K562 (cell line): ENCODE measurements at regions not wholly inside any gene's neighbourhood (a gene's known extent, or its start where the extent isn't known, plus 50 kb on each side); places are given as distances from the start of the nearest gene placed in this dataset.

Experiments used
- ATAC-seq: fragments of 200-7000 bp; cut with Tn5 transposase; 3 replicates; pipeline ENCODE4 v1.9.1; 2020; ENCODE audit warnings: moderate library complexity
- BruUV-seq: library from RNA; stranded (reverse); fragments of 400-500 nt; replicated peaks from 2 replicates; lab custom pipeline; 2021; lab: Mats Ljungman, UMichigan
- CTCF ChIA-PET: fragments of 300-600 bp; formaldehyde crosslinking; extraction: SDS; loops from one replicate; lab custom pipeline; 2021; ENCODE audit warnings: low intra/inter-chr PET ratio; lab: Yijun Ruan, JAX
- POLR2A ChIA-PET: fragments of 300-600, 350-650 bp; sonication (Branson Sonifier 250); formaldehyde crosslinking; extraction: SDS; loops from one replicate; lab custom pipeline; 2021; ENCODE audit warnings: antibody characterized with exemption, inconsistent platforms; lab: Yijun Ruan, JAX
- DNase-seq, 4 experiments: peaks; one replicate each; pipeline versions ENCODE4 v3.0.0 to v3.0.0-alpha.2; 2011 to 2018; ENCODE audit warnings: low spot score in 3 of 4, mixed read lengths in 3 of 4; ENCODE audit errors: extremely low read depth in 1 of 4
- FAIRE-seq: peaks from 2 replicates; lab custom pipeline; 2011; peaks lifted over from hg19 to GRCh38; lab: Jason Lieb, UNC
- H2AFZ ChIP-seq: 2 replicates; pipeline ENCODE4 v1.6.0; 2011; ENCODE audit warnings: low read depth, low read length, control low read depth, inconsistent platforms
- H3K27ac ChIP-seq: fragments of 200-600 bp; 3 replicates; pipeline ENCODE4 v1.8.0; 2011; ENCODE audit warnings: low read depth, mild to moderate bottlenecking, control low read depth, inconsistent platforms, low read length, moderate library complexity, mixed read lengths; ENCODE audit errors: extremely low read depth
- H3K27me3 ChIP-seq, 2 experiments: fragments of 300-600 bp in 1 of 2; 2 replicates in 1 of 2; 3 replicates in 1 of 2; pipeline versions ENCODE4 v1.6.0 to v1.8.0; 2011; ENCODE audit warnings: inconsistent platforms in 2 of 2, low read length in 2 of 2, mild to moderate bottlenecking in 1 of 2, mixed read lengths in 1 of 2, moderate library complexity in 1 of 2; ENCODE audit not compliant: control insufficient read depth in 2 of 2, insufficient read depth in 2 of 2
- H3K36me3 ChIP-seq: fragments of 300-600 bp; 3 replicates; pipeline ENCODE4 v1.8.0; 2011; ENCODE audit warnings: mild to moderate bottlenecking, low read length, inconsistent platforms; ENCODE audit not compliant: control insufficient read depth, insufficient read depth
- H3K4me1 ChIP-seq, 2 experiments: fragments of 200-600 bp in 1 of 2; replicated peaks in 1 of 2; 2 replicates in 1 of 2; 3 replicates in 1 of 2; pipeline versions ENCODE4 v1.5.1 to v1.8.0; 2011; ENCODE audit warnings: inconsistent platforms in 2 of 2, low read length in 2 of 2, mild to moderate bottlenecking in 1 of 2, mixed read lengths in 1 of 2, moderate library complexity in 1 of 2; ENCODE audit not compliant: control insufficient read depth in 2 of 2, insufficient read depth in 2 of 2
- H3K4me2 ChIP-seq: 2 replicates; pipeline ENCODE4 v1.6.1; 2011; ENCODE audit warnings: low read length, control low read depth, inconsistent platforms, mixed read lengths; ENCODE audit not compliant: insufficient read depth
- H3K4me3 ChIP-seq: fragments of 200-600 bp; sonication (generic), shearing (Covaris generic); 2 replicates; pipeline ENCODE4 v1.5.1; 2016; ENCODE audit warnings: control low read depth, inconsistent platforms
- H3K79me2 ChIP-seq: fragments of 200-600 bp; 3 replicates; pipeline ENCODE4 v1.8.0; 2011; ENCODE audit warnings: low read length, inconsistent platforms; ENCODE audit not compliant: control insufficient read depth, insufficient read depth
- H3K9ac ChIP-seq, 2 experiments: 2 replicates each; pipeline versions ENCODE4 v1.6.0 to v1.6.1; 2011; ENCODE audit warnings: low read depth in 2 of 2, low read length in 2 of 2, control low read depth in 1 of 2, inconsistent platforms in 1 of 2, mild to moderate bottlenecking in 1 of 2, mixed read lengths in 1 of 2; ENCODE audit not compliant: insufficient read depth in 1 of 2
- H3K9me1 ChIP-seq: one replicate; pipeline ENCODE4 v1.6.0; 2011; ENCODE audit warnings: inconsistent platforms, mild to moderate bottlenecking, low read length, moderate library complexity; ENCODE audit not compliant: control insufficient read depth, insufficient read depth
- H3K9me3 ChIP-seq: replicated peaks from 2 replicates; pipeline ENCODE4 v1.5.1; 2011; ENCODE audit warnings: low read depth, low read length, inconsistent platforms; ENCODE audit not compliant: control insufficient read depth, insufficient read depth
- H4K20me1 ChIP-seq: replicated peaks from 2 replicates; pipeline ENCODE4 v1.6.1; 2011; ENCODE audit warnings: low read length, inconsistent platforms, mixed read lengths; ENCODE audit not compliant: control insufficient read depth, insufficient read depth
- KAT8 ChIP-seq: fragments of 450-650 bp; IDR thresholded peaks from 2 replicates; pipeline ENCODE4 v1.6.1; 2016; ENCODE audit warnings: low read depth, mild to moderate bottlenecking
- NFYB ChIP-seq: IDR thresholded peaks from 2 replicates; pipeline ENCODE4 v1.6.1; 2011; ENCODE audit warnings: mild to moderate bottlenecking, moderate library complexity; ENCODE audit not compliant: insufficient read length; ENCODE audit errors: extremely low read depth
- RB1 ChIP-seq: fragments of 450-650 bp; IDR thresholded peaks from 2 replicates; pipeline ENCODE4 v1.6.1; 2017; ENCODE audit warnings: low read depth, mild to moderate bottlenecking
- ZNF592 ChIP-seq: fragments of 450-650 bp; IDR thresholded peaks from 2 replicates; pipeline ENCODE4 v1.6.1; 2017; ENCODE audit warnings: antibody characterized with exemption, mild to moderate bottlenecking
- ZSCAN29 ChIP-seq: fragments of 450-650 bp; IDR thresholded peaks from 2 replicates; pipeline ENCODE4 v1.6.1; 2017
- WGBS: fragments of 100-300 bp; shearing (Covaris generic); methylation state at CpG from one replicate; pipeline ENCODE4 v1.1.6; 2016; ENCODE audit warnings: low coverage, mixed read lengths; ENCODE audit not compliant: insufficient coverage; ENCODE audit errors: missing lambda C conversion rate; 5-methylcytosine and 5-hydroxymethylcytosine counted together
- in situ Hi-C: fragments of 300-500 bp; cut with MboI; formaldehyde crosslinking; loops from 4 replicates; pipeline ENCODE4 v1.15.0; 2018; ENCODE audit warnings: inconsistent platforms, mixed read lengths
- intact Hi-C: fragments of 100-400 bp; cut with micrococcal nuclease; formaldehyde crosslinking; loops from 2 replicates; pipeline ENCODE4 v1.14.2; 2022

GRCh38 chr2:103138123-103138901, 376.5 kb downstream of the TMEM182 start (continued):
- no peak for TF ChIP-seq ZNF592
- no peak for TF ChIP-seq KAT8
- TF ChIP-seq NFYB = no peak

DNA sequence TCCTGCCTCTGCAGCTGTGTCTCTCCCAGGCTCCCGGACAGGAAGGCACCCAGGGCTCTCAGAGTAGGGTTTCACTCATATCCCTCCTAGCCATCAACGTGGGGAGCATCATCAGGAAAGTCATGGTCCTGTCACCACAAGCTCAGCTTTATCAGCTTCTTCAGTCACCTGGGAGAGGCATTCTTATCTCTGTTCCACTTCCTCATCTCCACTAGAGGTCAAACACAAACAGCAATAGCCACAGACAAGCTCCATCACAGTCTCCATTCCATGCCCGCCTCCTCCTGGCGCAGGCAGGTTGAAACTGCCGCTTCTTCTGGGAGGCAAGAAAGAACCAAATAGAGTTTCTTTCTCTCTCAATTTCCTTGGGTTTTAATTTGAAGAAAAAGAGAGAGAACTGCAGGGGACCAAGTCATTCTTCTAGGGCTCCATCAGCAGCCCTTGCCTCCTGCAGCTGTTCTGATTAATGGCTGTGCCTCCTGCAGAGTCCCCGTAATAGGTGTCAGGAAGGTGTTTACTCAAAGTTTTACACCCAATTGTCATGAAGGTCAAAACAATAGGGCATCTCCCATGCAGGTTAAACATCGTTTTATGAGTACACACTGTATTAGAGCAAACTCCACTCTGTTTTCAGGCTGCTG, 377.9 kb downstream of the TMEM182 start:
- in situ Hi-C loops = no loop called here

More for the DNA sequence above, 377.9 kb downstream of the TMEM182 start:
- no peak overlapping the region for H3K9ac ChIP-seq
- WGBS = 2% methylated on average over 7 of the region's 7 CpGs
- H3K4me2 ChIP-seq = no peak overlapping the region
- intact Hi-C loops = no loop called here
- FAIRE-seq (no peak), DNase-seq (no peak), ATAC-seq (no peak)
- H3K9me1 ChIP-seq = no peaks in the 10 kb centered on the region
- H3K79me2 ChIP-seq = no peaks in the 10 kb centered on the region
- H3K27ac ChIP-seq = no peak overlapping the region
- H4K20me1 ChIP-seq = no peaks in the 10 kb centered on the region
- CTCF ChIA-PET = interaction anchor here (0.6 kb wide), 1 partner anchor 299 kb away, joined by 3 read pairs; no protein-coding TSS in a partner anchor
- no peak overlapping the region for H3K4me3 ChIP-seq
- no peak overlapping the region for H2AFZ ChIP-seq
- no peaks in the 10 kb centered on the region for H3K36me3 ChIP-seq
- no peaks in the 10 kb centered on the region for H3K27me3 ChIP-seq
- no peaks in the 10 kb centered on the region for H3K4me1 ChIP-seq
- no TSS peak for BruUV-seq
- TF ChIP-seq RB1 = no peak
- no peak for TF ChIP-seq ZSCAN29
- TF ChIP-seq, all 486 proteins: peak for 0
- no peaks in the 10 kb centered on the region for H3K9me3 ChIP-seq
- POLR2A ChIA-PET = no interaction called here
